NCI-H748 (cell line): ENCODE measurements at regions not wholly inside any gene's neighbourhood (a gene's known extent, or its start where the extent isn't known, plus 50 kb on each side); places are given as distances from the start of the nearest gene placed in this dataset.
A peak's percentile ranks its signal among the peaks of the same experiment; 100 is the strongest.
"Not testable (repeated sequence)": the region's sequence is repeated elsewhere in the genome, so short reads cannot be mapped to it uniquely, and the experiment has no call there.

Source experiments
- DNase-seq: peaks from one replicate; lab custom pipeline; 2025; ENCODE audit not compliant: unreplicated experiment; lab: John Stamatoyannopoulos, UW

- not testable (repeated sequence) for DNase-seq
Measured at GRCh38 chr16:21422824-21423223, 144.7 kb upstream of the CRYM start.

GRCh38 chr16:21404699-21405098 lies 126.6 kb upstream of the CRYM start:
- DNase-seq = not testable (repeated sequence)

GRCh38 chr16:21397866-21398265 lies 119.8 kb upstream of the CRYM start:
- not testable (repeated sequence) for DNase-seq

- DNase-seq = not testable (repeated sequence)
Measured at GRCh38 chr16:21396545-21396944, 118.5 kb upstream of the CRYM start.

GRCh38 chr16:21390634-21391033 lies 112.5 kb upstream of the CRYM start:
- not testable (repeated sequence) for DNase-seq

GRCh38 chr16:21389860-21390259 lies 111.8 kb upstream of the CRYM start:
- DNase-seq = not testable (repeated sequence)

- not testable (repeated sequence) for DNase-seq
Measured at GRCh38 chr16:21387757-21388156, 109.7 kb upstream of the CRYM start.

GRCh38 chr16:21386201-21386915 lies 108.3 kb upstream of the CRYM start:
- not testable (repeated sequence) for DNase-seq

GRCh38 chr16:21383682-21384081 lies 105.6 kb upstream of the CRYM start:
- not testable (repeated sequence) for DNase-seq

- not testable (repeated sequence) for DNase-seq
Measured at GRCh38 chr16:21379645-21380044, 101.6 kb upstream of the CRYM start.

- DNase-seq = not testable (repeated sequence)
Measured at GRCh38 chr16:21376196-21376899, 98.3 kb upstream of the CRYM start.

- DNase-seq = not testable (repeated sequence)
Measured at GRCh38 chr16:21375334-21375733, 97.2 kb upstream of the CRYM start.

- DNase-seq = not testable (repeated sequence)
Measured at GRCh38 chr16:21373454-21373853, 95.4 kb upstream of the CRYM start.

GRCh38 chr16:21372862-21373261 lies 94.8 kb upstream of the CRYM start:
- DNase-seq = not testable (repeated sequence)

GRCh38 chr16:21372162-21372835 lies 94.2 kb upstream of the CRYM start:
- DNase-seq = peak; percentile 83

- DNase-seq = not testable (repeated sequence)
Measured at GRCh38 chr16:21370791-21371190, 92.7 kb upstream of the CRYM start.

GRCh38 chr16:21368973-21369942 lies 91.2 kb upstream of the CRYM start:
- not testable (repeated sequence) for DNase-seq

- DNase-seq = not testable (repeated sequence)
Measured at GRCh38 chr16:21367733-21368421, 89.8 kb upstream of the CRYM start.

- not testable (repeated sequence) for DNase-seq
Measured at GRCh38 chr16:21366998-21367397, 88.9 kb upstream of the CRYM start.

GRCh38 chr16:21365541-21365940 lies 87.5 kb upstream of the CRYM start:
- not testable (repeated sequence) for DNase-seq
